ENCODE measurements at regions not wholly inside any gene's neighbourhood (a gene's known extent, or its start where the extent isn't known, plus 50 kb on each side); places are given as distances from the start of the nearest gene placed in this dataset.

GRCh38 chr12:46442239-46442638 is 69.7 kb upstream of the SLC38A2 start:
- DNase-seq: no peak

DNA sequence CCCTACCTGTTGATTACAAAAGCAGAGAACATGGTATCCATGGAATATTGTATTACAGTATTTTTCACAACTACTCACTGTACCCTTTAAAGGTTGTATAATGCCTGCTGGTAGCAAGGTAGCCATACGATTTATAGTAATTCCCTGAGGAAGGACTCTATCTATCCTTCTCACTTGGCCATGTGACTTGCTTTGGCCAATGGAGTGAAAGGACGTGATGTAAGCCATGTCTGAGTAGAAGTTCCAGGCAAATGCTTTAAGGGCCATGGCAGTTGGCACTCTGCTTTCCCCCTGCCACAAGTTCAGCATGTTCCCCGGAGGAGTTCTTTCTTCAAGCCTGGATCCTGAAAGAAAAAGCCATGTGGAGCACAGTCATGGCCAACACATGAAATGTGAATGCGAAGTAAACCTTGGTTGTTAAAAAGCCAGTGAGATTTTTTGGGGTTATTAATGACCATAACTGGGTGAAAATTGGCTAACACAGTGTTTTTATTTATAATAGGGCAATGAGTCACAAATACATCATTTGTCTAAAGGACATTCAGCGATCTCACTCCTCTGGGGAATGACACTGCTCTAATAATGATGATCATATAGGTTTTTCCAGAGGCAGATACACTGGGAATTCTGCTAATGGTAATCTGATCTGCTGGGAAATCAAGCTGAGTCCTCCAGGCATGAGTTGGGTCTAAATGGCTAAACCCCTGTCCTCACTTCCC is 67.4 kb upstream of the SLC38A2 start:
- DNase-seq: no peak

DNA sequence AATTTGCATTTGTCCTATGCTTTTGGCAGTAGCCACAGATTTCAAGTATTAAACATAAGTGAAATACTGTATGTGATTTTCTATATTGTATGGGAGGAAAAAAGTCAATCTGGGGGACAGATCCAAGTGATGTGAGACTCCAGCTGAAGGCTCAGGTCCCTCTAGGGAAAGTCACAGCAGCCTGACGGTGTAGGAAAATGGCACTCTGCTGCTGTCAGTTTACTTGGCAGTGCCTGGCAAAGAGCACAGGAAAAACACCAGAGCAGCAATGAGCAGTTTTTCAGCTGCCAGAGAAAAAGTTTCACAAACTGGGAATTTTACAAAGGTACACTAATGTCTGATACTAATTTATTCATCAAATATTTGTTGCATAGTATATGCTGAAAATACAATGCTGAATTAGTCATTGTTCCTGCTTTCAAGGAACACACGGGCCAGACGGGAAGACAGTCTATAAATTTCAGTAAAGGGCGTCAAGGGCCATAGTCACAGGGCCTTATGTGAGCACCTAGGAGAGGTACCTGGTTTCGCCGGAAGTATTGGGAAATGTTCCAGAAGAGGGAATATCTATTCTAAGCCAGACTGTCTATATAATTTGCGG is 66.2 kb upstream of the SLC38A2 start:
- DNase-seq: no peak

GRCh38 chr12:46438256-46438655 is 65.7 kb upstream of the SLC38A2 start:
- DNase-seq: no peak

DNA sequence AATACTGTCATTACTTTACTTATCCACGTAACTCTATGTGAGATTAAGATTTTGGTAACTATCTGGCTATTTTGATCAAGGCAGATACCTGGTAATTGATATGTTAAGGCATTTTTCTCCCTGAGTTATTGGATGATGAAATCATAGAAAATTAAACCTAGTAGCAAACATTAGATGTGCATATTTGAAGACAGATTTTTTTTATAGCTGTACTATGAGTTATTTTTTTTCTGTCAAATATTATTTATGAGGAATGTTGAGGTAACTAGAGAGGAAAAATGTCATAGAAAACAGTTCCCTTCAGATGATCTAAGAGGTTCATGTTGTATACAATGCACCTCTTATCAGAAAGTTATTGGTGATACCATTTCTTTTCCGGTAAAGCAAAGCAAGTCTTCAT is 64.9 kb upstream of the SLC38A2 start:
- DNase-seq: no peak

- DNase-seq: no peak
Measured at GRCh38 chr12:46436747-46437146, 64.2 kb upstream of the SLC38A2 start.

DNA sequence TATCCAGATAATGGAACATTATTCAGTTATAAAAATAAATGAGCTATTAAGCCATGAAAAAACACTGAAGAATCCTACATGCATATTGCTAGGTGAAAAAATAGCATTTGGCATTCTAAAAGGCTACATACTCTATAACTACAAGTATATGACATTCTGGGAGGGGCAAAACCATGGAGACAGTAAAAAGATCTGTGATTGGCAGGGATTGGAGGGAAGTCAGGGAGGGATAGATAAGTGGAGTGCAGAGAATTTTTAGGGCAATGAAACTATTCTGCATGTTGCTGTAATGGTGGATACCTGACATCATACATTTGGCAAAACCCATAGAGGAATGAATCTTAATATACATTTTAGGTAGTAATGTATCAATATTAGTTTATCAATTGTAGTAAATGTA is 63.1 kb upstream of the SLC38A2 start:
- no peak for DNase-seq

- DNase-seq: no peak
Measured at GRCh38 chr12:46435029-46435428, 62.5 kb upstream of the SLC38A2 start.

- no peak for DNase-seq
Measured at GRCh38 chr12:46433829-46434228, 61.3 kb upstream of the SLC38A2 start.

- no peak for DNase-seq
Measured at GRCh38 chr12:46432325-46432724, 59.8 kb upstream of the SLC38A2 start.

DNA sequence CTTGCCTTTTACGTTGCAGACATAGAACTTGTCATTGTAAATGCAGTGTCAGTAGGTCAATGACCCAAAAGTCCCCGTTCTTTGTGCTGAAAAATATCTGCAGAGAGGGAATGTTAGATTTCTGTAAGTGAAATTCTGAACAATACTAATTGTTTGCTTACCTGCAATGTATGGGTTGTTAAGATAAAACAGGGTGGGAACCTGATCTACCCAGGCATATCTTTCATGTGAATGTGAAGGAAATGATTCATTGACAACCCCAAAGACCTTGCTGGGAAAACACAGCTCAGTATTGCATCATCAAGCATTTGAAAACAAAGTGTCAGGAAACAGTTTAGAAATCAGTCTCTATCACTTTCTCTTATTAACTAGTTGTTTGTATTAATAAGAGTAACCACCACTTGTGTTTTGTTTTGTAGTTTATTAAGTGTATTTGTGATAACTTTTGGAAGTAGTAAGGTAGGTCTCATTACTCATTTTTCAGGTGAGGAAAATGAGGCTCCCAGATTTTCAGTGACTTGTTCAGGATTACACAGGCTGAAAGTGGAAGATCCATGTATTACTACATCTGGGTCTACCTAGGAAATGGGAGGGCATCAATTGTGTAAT is 57.9 kb upstream of the SLC38A2 start:
- peak; percentile 67 for DNase-seq

Data from activated CD4-positive, alpha-beta T cell treated with anti-CD3 and anti-CD28 coated beads, Interleukin-10, Interleukin-2, amounts not matched to agents 100 ng/mL and 50 ng/mL, durations not matched to agents 16 hours and 8 hours (primary cell).